ENCODE measurements at regions not wholly inside any gene's neighbourhood (a gene's known extent, or its start where the extent isn't known, plus 50 kb on each side); places are given as distances from the start of the nearest gene placed in this dataset.
"Not testable (repeated sequence)": the region's sequence is repeated elsewhere in the genome, so short reads cannot be mapped to it uniquely, and the experiment has no call there.

- H3K27ac ChIP-seq (ENCODE audit: low read length): no peak overlapping the region
- H3K36me3 ChIP-seq (ENCODE audit: low read depth, low read length): no peaks in the 10 kb centered on the region
- H4K20me1 ChIP-seq (ENCODE audit: low read length): no peaks in the 10 kb centered on the region
- ChIA-PET CTCF (no interaction called here), POLR2A (ENCODE audit: unreplicated experiment) (interaction anchor here (0.6 kb wide), 1 partner anchor 153 kb away, joined by 3 read pairs; no protein-coding TSS in a partner anchor)
- H3K4me2 ChIP-seq (ENCODE audit: low read length): no peak overlapping the region
- peaks cover 5% of the 10 kb centered on the region; the same call in 1 of the 2 replicates for H3K9me3 ChIP-seq (ENCODE audit: low read length)
- TF ChIP-seq EZH2phosphoT487 (IDR thresholded peaks at IDR 0.05; ENCODE audit: borderline replicate concordance, low read length) (no peak), CTCF (conservative IDR thresholded peaks at IDR 0.05; ENCODE audit: low read depth, low read length) (no peak), EZH2 (IDR thresholded peaks at IDR 0.05; ENCODE audit: low read length, unreplicated experiment) (no peak)
- DNase-seq: no peak
- ATAC-seq: no peak
- no peaks in the 10 kb centered on the region for H3K27me3 ChIP-seq (ENCODE audit: low read length)
- H3K4me3 ChIP-seq (ENCODE audit: low read length): no peak overlapping the region
- no peak overlapping the region for H2AFZ ChIP-seq (ENCODE audit: low read length)
- H3K4me1 ChIP-seq (ENCODE audit: insufficient read depth, low read length): no peaks in the 10 kb centered on the region
- H3K79me2 ChIP-seq (ENCODE audit: low read length): no peaks in the 10 kb centered on the region
- no peaks in the 10 kb centered on the region for H3K9me2 ChIP-seq (replicated peaks; ENCODE audit: low read length)
- no peaks in the 10 kb centered on the region for H3F3A ChIP-seq (ENCODE audit: low read length, unreplicated experiment)
- no peak overlapping the region for H3K9ac ChIP-seq (ENCODE audit: low read length)
- no TSS peak for BruUV-seq (replicated peaks)
- intact Hi-C loops (cut with micrococcal nuclease): no loop called here
Measured at GRCh38 chr7:91474074-91474473, 209.8 kb downstream of the FZD1 start.

GRCh38 chr7:91480470-91480869 lies 216.2 kb downstream of the FZD1 start:
- H3K9me2 ChIP-seq (replicated peaks; ENCODE audit: low read length); H4K20me1 ChIP-seq (ENCODE audit: low read length); DNase-seq; CTCF ChIA-PET; H3K27ac ChIP-seq (ENCODE audit: low read length); H3K9ac ChIP-seq (ENCODE audit: low read length); intact Hi-C loops (cut with micrococcal nuclease); H3F3A ChIP-seq (ENCODE audit: low read length, unreplicated experiment); H3K4me2 ChIP-seq (ENCODE audit: low read length); BruUV-seq (replicated peaks); H3K27me3 ChIP-seq (ENCODE audit: low read length); H3K36me3 ChIP-seq (ENCODE audit: low read depth, low read length); H3K9me3 ChIP-seq (ENCODE audit: low read length); ATAC-seq; H3K79me2 ChIP-seq (ENCODE audit: low read length); H2AFZ ChIP-seq (ENCODE audit: low read length); H3K4me3 ChIP-seq (ENCODE audit: low read length); POLR2A ChIA-PET (ENCODE audit: unreplicated experiment); H3K4me1 ChIP-seq (ENCODE audit: insufficient read depth, low read length): not testable (repeated sequence)

GRCh38 chr7:91491868-91492267 lies 227.6 kb downstream of the FZD1 start:
- Histone ChIP-seq H3K9me3 (ENCODE audit: low read length) (no peaks in the 10 kb centered on the region), H3K79me2 (ENCODE audit: low read length) (no peaks in the 10 kb centered on the region), H3K4me1 (ENCODE audit: insufficient read depth, low read length) (no peaks in the 10 kb centered on the region), H3K9ac (ENCODE audit: low read length) (no peak overlapping the region), H3K36me3 (ENCODE audit: low read depth, low read length) (no peaks in the 10 kb centered on the region), H3K27ac (ENCODE audit: low read length) (no peak overlapping the region), H3K9me2 (replicated peaks; ENCODE audit: low read length) (no peaks in the 10 kb centered on the region), H4K20me1 (ENCODE audit: low read length) (no peaks in the 10 kb centered on the region), H3F3A (ENCODE audit: low read length, unreplicated experiment) (no peaks in the 10 kb centered on the region), H2AFZ (ENCODE audit: low read length) (no peak overlapping the region), H3K4me2 (ENCODE audit: low read length) (no peak overlapping the region), H3K27me3 (ENCODE audit: low read length) (no peaks in the 10 kb centered on the region), H3K4me3 (ENCODE audit: low read length) (no peak overlapping the region)
- ChIA-PET POLR2A (ENCODE audit: unreplicated experiment) (no interaction called here), CTCF (no interaction called here)
- ATAC-seq (no peak), DNase-seq (no peak)
- TF ChIP-seq CTCF (conservative IDR thresholded peaks at IDR 0.05; ENCODE audit: low read depth, low read length): no peak
- no peak for TF ChIP-seq EZH2 (IDR thresholded peaks at IDR 0.05; ENCODE audit: low read length, unreplicated experiment)
- no TSS peak for BruUV-seq (replicated peaks)
- intact Hi-C loops (cut with micrococcal nuclease): no loop called here
